ENCODE measurements at regions not wholly inside any gene's neighbourhood (a gene's known extent, or its start where the extent isn't known, plus 50 kb on each side); places are given as distances from the start of the nearest gene placed in this dataset.

DNA sequence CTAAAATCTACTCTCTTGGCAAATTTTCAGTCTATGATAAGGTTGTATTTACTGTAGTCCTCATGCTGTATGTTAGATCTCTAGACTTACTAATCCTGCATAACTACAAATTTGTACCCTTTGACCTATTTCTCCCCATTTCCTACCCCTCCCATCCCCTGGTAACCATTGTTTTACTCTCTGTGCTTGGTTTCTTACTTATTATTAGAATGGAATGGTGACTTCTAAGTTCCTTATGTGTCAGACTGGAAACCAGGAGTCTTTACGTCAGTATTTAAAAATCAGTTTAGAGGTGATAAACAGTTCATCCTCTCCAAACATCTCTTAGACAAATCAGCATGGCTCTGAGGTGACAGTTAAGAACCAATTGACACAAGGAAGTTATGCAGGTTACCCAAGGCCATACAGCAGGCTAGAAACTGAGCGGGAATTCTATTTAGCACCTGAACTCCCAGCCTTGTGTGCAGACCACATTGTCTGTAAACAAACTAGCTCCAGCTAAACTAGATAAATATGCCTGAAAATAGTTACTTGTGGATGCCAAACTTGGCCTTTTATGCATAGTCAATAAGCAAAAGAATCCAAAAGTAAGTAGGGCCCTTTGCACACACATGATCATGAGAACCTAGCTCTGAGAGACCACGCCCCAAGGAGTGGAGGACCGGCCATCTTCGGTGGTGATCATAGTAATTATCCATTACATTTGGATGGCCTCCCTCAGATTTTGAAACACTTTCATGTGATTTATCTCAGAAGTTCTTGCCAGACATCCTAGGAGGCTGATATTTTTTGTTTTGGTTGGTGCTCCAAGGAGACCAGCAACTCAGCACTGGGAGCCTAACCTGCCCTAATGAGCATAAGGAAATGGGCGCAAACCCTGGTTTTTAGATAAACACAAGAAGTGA is 72.3 kb upstream of the BOC start:
- no peak for DNase-seq (ENCODE audit: low read depth)

- peak; percentile 26 for DNase-seq (ENCODE audit: low read depth)
These were observed 70.5 kb upstream of the BOC start for GRCh38 chr3:113140876-113141275.

GRCh38 chr3:113141543-113141942 is 69.8 kb upstream of the BOC start:
- DNase-seq (ENCODE audit: low read depth): no peak

GRCh38 chr3:113142476-113142875 is 68.9 kb upstream of the BOC start:
- DNase-seq (ENCODE audit: low read depth): peak; percentile 63

DNA sequence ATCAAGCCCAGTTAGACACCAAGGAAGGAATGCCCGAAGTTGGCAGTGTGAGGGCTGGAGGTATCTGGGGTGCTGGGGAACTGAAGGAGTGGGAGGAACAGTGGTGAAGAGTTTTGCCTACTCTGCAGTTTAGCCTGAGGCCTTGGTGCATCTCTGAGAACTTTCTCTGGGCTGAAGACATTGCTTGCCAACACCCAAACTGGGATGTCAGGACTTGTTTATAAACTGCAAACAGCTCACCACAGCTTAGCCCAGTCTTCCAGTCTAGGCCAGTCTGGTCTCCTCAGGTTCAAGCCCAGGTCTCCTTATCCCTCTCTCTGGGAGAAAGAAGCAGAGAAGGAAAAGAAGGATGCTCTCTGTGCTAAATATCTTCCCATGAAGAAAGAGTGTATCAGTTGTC is 68.0 kb upstream of the BOC start:
- no peak for DNase-seq (ENCODE audit: low read depth)

DNA sequence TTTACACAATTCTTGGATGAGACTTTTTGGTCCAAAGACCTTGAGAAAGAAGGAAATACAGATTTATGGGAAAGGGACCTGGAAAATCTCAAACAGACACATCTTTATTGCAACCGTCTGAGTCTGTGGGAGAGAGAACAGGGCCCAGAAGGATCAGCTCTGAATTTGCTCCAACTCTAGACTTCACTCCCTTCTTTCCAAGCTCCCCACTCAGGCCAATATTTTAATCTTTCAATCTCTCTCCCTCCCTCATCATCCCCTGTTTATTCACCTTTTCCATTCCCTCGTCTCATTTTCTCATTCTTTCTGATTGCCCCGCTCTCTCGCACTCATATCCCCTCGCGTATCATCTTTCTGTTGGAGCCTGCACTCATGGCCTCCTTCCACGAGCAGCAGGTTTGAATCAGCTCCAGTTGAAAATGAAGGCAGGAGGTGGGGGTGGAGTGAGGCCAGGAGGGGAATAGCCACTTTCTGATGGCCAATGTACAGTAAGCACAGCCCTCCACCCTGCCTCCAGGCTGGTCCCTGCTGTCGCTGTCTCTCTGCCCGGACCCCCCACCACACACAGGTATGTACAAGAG is 63.6 kb upstream of the BOC start:
- no peak for DNase-seq (ENCODE audit: low read depth)

DNA sequence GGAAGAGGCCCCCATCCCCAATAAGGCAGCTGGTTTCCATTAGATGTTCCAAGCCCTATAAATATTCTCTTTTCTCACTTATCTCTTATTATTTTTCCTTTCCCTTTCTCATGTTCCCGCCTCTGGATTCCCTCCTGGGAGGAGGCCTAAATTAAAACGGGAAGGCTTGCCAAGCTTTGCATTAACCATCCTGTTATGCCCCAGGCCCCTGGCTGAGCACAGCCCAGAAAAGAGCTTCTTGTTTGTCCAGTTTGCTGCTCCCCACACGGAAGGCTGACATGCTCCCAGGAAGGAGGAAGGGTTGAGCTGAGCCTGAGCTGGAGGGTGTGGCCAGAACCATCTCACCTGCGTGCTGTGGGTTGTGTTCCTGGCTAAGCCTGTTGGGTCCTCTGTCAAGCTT is 63.1 kb upstream of the BOC start:
- no peak for DNase-seq (ENCODE audit: low read depth)

DNA sequence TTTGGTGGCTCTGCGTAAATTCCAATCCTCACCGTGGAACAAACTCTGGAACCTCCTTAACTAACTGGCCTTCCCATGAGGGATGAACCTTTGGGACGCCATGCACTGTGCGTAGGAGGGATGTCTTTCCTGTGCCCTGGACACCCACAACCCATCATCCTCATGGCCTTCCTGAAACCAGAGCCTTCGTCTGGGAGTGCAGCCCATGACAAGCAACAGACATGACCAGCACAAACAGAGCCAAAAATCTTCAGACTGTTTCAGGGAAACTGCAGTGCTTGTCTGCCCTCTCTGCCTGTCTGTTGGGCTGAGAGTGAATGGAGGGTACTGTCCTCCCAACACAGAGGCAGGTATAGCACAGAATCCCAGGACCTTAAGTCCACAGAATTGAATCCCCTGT is 61.1 kb upstream of the BOC start:
- DNase-seq (ENCODE audit: low read depth): no peak

- peak; percentile 70 for DNase-seq (ENCODE audit: low read depth)
These were observed 59.8 kb upstream of the BOC start for GRCh38 chr3:113151461-113152031.

GRCh38 chr3:113152849-113153248 is 58.5 kb upstream of the BOC start:
- no peak for DNase-seq (ENCODE audit: low read depth)

DNA sequence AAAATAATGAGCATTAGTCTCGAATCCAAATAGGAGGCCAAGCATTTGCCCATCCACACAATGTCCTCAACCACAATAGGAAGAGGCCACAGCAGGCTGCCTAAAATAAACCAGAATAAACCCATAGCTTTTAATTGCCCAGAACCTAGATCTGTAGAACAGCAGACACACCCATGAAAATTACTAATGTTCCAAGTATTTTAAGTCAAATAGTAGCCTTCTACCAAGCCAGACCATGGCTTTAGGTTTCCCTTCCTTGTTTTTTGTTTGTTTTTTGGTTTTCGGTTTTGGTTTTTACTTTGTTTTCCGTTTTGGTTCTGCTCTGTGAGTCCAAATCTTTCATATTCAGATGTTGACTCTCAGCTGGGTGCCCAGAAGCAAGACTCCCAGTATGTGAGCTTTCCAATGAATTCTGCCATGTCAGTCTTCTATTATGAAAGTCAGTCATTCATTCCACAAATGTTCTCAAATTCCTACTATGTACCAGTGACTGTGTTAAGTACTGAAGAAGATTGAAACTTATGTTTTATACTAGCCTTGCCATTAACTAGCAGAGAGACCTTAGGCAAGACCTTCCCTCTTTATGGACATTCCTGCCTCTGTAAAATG is 57.8 kb upstream of the BOC start:
- peak; percentile 15 for DNase-seq (ENCODE audit: low read depth)

GRCh38 chr3:113156816-113157333 is 54.5 kb upstream of the BOC start:
- no peak for DNase-seq (ENCODE audit: low read depth)

GRCh38 chr3:113157408-113158030 is 53.8 kb upstream of the BOC start:
- DNase-seq (ENCODE audit: low read depth): peak; percentile 6

- no peak for DNase-seq (ENCODE audit: low read depth)
These were observed 53.2 kb upstream of the BOC start for GRCh38 chr3:113158171-113158570.

Data from renal cortical epithelial cell (primary cell).